ENCODE measurements at regions not wholly inside any gene's neighbourhood (a gene's known extent, or its start where the extent isn't known, plus 50 kb on each side); places are given as distances from the start of the nearest gene placed in this dataset.

DNA sequence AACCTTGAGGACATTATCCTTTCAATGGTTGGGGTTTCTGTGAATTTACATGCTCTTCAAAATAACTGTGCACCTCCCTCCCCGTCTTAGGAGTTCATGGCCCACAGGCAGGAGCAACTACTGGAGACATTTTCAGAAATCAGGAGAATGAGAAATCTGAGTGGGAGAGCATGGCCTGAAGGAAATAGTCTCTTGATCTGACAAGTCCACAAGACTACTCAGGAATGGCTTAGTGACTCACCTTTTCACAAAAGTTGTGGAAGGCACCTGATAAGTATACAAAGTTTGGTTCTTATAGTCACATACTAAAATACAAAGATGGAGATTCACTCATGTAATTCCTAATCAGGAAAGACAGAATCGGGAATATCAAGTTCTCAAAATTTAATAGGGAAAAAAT is 83.6 kb upstream of the NCKAP5 start:
- no peaks in the 10 kb centered on the region for H3K4me1 Mint-ChIP-seq
- H3K27ac Mint-ChIP-seq (ENCODE audit: low read depth), result no peak overlapping the region
- no peaks in the 10 kb centered on the region for H3K27me3 Mint-ChIP-seq
- H3K9me3 Mint-ChIP-seq, result peaks cover 7% of the 10 kb centered on the region
- H3K4me3 Mint-ChIP-seq, result no peak overlapping the region
- ATAC-seq (replicated peaks; ENCODE audit: extremely low read depth, poor library complexity, severe bottlenecking) (no peak), DNase-seq (ENCODE audit: low spot score in 2 of 2) (no peak)
- no peaks in the 10 kb centered on the region for H3K36me3 Mint-ChIP-seq (ENCODE audit: insufficient read depth)

DNA sequence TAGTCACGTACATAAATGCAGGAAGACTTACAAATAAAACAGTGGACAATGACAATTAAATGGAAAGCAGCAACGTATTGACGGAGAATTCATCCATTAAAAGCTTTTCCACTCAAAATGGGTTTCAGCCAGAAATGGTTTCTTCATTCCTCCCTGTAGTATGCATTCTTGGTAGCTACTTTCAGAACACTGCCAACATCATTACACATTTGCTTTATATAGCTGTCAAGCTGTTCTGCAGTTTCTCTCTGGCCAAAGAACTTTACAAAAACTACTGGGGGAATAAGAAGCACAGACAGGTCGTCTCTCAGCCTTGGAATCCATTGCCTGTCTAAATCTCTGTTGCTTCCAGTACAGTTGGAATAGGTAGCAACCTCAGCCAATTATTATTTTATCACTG is 84.1 kb upstream of the NCKAP5 start:
- Mint-ChIP-seq H3K27me3 (no peaks in the 10 kb centered on the region), H3K4me3 (no peak overlapping the region), H3K4me1 (no peaks in the 10 kb centered on the region), H3K36me3 (ENCODE audit: insufficient read depth) (no peaks in the 10 kb centered on the region), H3K9me3 (peaks cover 2% of the 10 kb centered on the region), H3K27ac (ENCODE audit: low read depth) (no peak overlapping the region)
- DNase-seq (ENCODE audit: low spot score in 2 of 2), result no peak
- ATAC-seq (replicated peaks; ENCODE audit: extremely low read depth, poor library complexity, severe bottlenecking), result no peak

DNA sequence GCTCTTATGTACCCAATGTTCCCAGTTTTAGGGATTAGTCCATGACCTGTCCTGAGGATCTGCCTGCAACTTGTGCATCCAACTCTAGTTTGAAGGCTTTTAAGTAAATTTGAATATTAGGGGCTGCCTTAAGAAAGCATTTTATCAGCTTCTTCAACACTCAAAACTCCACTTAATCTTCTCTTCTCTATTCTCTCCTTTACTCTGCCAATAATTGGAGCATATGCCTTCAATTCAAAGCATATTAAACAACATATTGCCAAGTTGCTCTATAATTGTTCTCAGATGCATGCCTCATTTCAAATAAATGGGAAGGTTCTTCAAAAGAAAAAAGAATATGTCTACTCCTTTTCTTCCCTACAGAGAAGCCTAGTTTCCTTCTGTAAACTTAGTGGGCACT is 84.8 kb upstream of the NCKAP5 start:
- Mint-ChIP-seq H3K9me3 (no peaks in the 10 kb centered on the region), H3K36me3 (ENCODE audit: insufficient read depth) (no peaks in the 10 kb centered on the region), H3K27ac (ENCODE audit: low read depth) (no peak overlapping the region), H3K4me3 (no peak overlapping the region), H3K27me3 (no peaks in the 10 kb centered on the region), H3K4me1 (no peaks in the 10 kb centered on the region)
- ATAC-seq (replicated peaks; ENCODE audit: extremely low read depth, poor library complexity, severe bottlenecking) (no peak), DNase-seq (ENCODE audit: low spot score in 2 of 2) (no peak)

DNA sequence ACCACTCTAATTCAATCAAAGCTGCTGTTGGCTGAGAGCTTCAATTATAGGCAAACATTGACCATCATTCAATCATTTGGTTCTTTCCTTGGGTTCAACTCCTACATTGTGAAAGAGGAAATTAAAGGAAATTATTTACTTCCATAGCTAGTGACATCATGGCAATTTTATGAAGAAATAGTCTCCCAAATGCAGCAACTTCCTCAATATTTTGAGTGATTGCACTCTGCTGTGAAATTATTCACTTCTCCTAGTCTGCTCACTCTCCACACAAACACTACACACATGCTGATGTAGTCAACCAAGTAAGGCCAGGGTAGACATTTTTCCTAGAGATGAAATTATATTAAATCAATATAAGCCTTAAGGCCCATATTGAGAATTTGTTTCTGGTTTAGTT is 86.7 kb upstream of the NCKAP5 start:
- H3K4me1 Mint-ChIP-seq, result no peaks in the 10 kb centered on the region
- H3K4me3 Mint-ChIP-seq, result no peak overlapping the region
- H3K27ac Mint-ChIP-seq (ENCODE audit: low read depth), result no peak overlapping the region
- H3K27me3 Mint-ChIP-seq, result no peaks in the 10 kb centered on the region
- no peaks in the 10 kb centered on the region for H3K9me3 Mint-ChIP-seq
- no peak for DNase-seq (ENCODE audit: low spot score in 2 of 2)
- no peak for ATAC-seq (replicated peaks; ENCODE audit: extremely low read depth, poor library complexity, severe bottlenecking)
- no peaks in the 10 kb centered on the region for H3K36me3 Mint-ChIP-seq (ENCODE audit: insufficient read depth)

DNA sequence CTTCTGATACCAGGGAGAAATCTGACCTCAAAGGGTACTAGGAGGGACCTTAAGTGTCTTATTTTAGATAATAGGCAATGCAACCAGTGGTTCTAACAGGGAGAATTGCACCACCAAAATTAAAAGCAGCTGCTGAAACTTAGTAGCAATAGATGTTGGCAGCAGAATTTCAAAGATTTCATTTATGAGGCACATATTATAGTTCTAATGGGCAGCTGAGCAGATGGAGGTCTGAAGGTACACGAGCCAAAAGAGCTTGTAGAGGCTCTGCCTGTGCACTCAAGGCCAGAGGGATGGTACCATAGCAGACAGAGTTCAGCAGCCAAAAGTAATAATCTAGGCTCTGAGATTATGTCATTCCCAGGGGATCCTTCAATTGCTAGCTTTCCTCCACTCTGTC is 87.3 kb upstream of the NCKAP5 start:
- Mint-ChIP-seq H3K36me3 (ENCODE audit: insufficient read depth) (no peaks in the 10 kb centered on the region), H3K4me1 (no peaks in the 10 kb centered on the region), H3K9me3 (no peaks in the 10 kb centered on the region), H3K4me3 (no peak overlapping the region), H3K27ac (ENCODE audit: low read depth) (no peak overlapping the region), H3K27me3 (no peaks in the 10 kb centered on the region)
- DNase-seq (ENCODE audit: low spot score in 2 of 2), result no peak
- ATAC-seq (replicated peaks; ENCODE audit: extremely low read depth, poor library complexity, severe bottlenecking), result no peak

DNA sequence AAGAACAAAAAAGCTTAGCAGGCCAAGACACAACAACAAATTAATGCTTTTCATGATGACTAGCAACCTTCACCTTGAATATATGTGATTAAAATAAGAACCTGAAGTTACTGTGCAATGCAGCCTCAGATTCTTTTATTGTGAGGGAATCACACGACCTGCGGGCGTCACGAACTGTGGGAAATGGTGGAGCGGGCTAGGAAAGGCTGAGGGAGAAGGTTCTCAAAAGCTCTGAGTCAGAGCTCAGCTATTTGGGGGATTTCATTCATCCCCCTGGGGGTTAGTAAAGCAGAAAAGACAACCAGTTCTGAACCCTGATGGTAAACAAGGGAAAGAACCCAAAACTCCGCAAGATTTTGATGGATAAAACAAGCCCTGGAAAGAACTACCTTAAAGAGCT is 89.3 kb upstream of the NCKAP5 start:
- Mint-ChIP-seq H3K27ac (ENCODE audit: low read depth) (no peak overlapping the region), H3K4me3 (no peak overlapping the region), H3K36me3 (ENCODE audit: insufficient read depth) (no peaks in the 10 kb centered on the region), H3K4me1 (no peaks in the 10 kb centered on the region), H3K9me3 (no peaks in the 10 kb centered on the region), H3K27me3 (no peaks in the 10 kb centered on the region)
- ATAC-seq (replicated peaks; ENCODE audit: extremely low read depth, poor library complexity, severe bottlenecking) (no peak), DNase-seq (ENCODE audit: low spot score in 2 of 2) (no peak)

DNA sequence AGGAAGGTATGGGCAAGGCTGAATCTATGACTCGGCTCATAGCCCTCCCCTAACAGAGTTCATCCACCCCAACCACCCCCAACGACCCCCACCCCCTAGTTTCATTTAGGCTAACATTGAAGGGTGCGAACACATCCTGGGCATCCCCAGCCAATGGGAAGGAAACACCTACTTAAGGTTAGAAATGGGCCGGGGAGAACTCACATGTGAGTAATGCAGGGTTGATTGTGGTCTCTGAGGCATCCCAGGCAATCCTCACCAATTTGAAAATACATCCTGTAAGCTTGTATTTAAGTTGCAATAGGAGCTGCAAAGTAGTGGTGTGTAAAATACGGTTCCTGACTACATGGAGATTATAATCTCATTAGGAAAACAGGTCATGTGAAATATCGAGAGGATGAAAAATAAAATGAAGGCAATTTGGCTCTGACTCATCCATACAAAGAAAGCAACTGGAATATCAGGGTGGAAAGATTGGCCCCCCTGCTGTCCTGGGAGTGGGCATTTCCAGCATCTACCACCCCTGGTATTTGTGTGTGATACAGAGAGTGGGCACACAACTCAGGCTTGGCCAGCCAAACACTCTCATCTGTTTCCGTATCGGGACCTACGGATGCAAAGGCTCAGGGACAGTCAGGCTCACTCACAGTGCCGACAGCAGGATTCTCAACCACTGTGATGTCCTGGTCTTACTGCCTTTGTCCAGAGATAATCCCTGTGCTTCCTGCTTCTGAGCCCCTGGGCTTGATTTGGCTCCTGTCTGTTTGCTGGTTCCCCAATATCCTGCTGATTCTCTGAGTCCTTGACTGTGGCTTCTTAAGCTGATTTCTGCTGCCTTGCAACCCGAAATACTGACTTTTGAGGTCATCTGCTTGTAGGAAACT is 90.0 kb upstream of the NCKAP5 start:
- Mint-ChIP-seq H3K27me3 (no peaks in the 10 kb centered on the region), H3K9me3 (no peaks in the 10 kb centered on the region), H3K27ac (ENCODE audit: low read depth) (no peak overlapping the region), H3K4me3 (no peak overlapping the region), H3K4me1 (no peaks in the 10 kb centered on the region), H3K36me3 (ENCODE audit: insufficient read depth) (no peaks in the 10 kb centered on the region)
- ATAC-seq (replicated peaks; ENCODE audit: extremely low read depth, poor library complexity, severe bottlenecking), result no peak
- DNase-seq (ENCODE audit: low spot score in 2 of 2), result no peak

DNA sequence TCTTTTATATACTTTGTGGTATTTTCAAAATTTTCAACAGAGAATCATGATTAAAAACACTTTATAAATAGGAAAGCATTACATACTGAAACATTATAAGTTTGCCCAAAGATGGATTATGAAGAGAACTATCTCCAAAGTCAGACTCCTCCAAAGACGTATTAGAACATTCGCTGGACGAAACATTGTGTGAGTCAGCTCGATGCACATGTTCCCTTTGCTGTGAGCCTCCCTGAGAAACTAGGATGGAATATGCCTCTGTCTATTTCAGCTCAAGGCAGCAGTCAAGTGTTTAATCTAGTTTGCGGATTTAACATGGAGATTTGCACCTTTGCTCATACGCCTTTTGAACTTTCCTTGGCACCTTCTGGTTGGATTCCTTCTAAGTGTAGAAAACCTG is 92.2 kb upstream of the NCKAP5 start:
- H3K4me3 Mint-ChIP-seq, result no peak overlapping the region
- H3K27me3 Mint-ChIP-seq, result no peaks in the 10 kb centered on the region
- H3K36me3 Mint-ChIP-seq (ENCODE audit: insufficient read depth), result no peaks in the 10 kb centered on the region
- ATAC-seq (replicated peaks; ENCODE audit: extremely low read depth, poor library complexity, severe bottlenecking) (no peak), DNase-seq (ENCODE audit: low spot score in 2 of 2) (no peak)
- H3K9me3 Mint-ChIP-seq, result no peaks in the 10 kb centered on the region
- H3K27ac Mint-ChIP-seq (ENCODE audit: low read depth), result no peak overlapping the region
- H3K4me1 Mint-ChIP-seq, result no peaks in the 10 kb centered on the region

DNA sequence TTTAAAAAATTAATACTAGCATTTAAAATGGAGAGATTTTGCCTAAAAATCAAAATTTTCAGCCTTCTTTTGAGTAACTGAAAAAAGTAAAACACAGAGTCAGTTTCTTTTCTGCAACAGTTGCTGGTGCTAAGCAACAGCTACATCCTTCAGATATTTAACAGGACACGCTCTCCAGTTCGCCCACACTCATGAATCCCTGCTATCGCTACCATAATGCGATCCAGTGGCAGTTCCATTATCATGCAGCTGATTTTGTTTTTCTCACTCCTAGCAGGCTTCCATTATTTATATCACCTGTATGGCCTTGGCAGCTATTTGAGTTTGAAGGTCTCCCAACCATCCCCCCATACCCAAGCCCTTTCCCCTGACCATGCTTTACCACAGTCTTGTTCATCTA is 93.1 kb upstream of the NCKAP5 start:
- H3K4me3 Mint-ChIP-seq, result no peak overlapping the region
- H3K27ac Mint-ChIP-seq (ENCODE audit: low read depth), result no peak overlapping the region
- H3K9me3 Mint-ChIP-seq, result no peaks in the 10 kb centered on the region
- H3K4me1 Mint-ChIP-seq, result no peaks in the 10 kb centered on the region
- DNase-seq (ENCODE audit: low spot score in 2 of 2) (no peak), ATAC-seq (replicated peaks; ENCODE audit: extremely low read depth, poor library complexity, severe bottlenecking) (no peak)
- no peaks in the 10 kb centered on the region for H3K27me3 Mint-ChIP-seq
- no peaks in the 10 kb centered on the region for H3K36me3 Mint-ChIP-seq (ENCODE audit: insufficient read depth)

DNA sequence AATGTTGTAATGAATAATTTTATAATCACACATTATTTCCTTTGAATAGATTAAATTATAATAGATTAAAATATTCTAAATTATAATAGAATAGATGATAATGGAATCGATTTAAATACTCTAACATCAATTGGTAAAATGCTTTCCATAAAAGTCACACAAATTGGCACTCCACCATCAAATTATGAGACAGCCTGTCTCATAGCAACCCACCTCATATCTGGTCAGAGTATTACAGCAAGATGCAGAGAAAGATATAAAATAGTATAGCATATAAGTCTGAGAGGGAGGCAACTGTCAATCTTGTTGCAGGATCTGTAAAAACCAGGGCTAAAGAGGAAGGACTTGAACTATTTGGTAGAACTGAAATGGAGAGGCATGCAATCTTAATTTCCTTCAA is 98.4 kb upstream of the NCKAP5 start:
- no peaks in the 10 kb centered on the region for H3K4me1 Mint-ChIP-seq
- no peaks in the 10 kb centered on the region for H3K36me3 Mint-ChIP-seq (ENCODE audit: insufficient read depth)
- DNase-seq (ENCODE audit: low spot score in 2 of 2) (no peak), ATAC-seq (replicated peaks; ENCODE audit: extremely low read depth, poor library complexity, severe bottlenecking) (no peak)
- H3K9me3 Mint-ChIP-seq, result peaks cover 17% of the 10 kb centered on the region
- H3K4me3 Mint-ChIP-seq, result no peak overlapping the region
- no peak overlapping the region for H3K27ac Mint-ChIP-seq (ENCODE audit: low read depth)
- H3K27me3 Mint-ChIP-seq, result no peaks in the 10 kb centered on the region

DNA sequence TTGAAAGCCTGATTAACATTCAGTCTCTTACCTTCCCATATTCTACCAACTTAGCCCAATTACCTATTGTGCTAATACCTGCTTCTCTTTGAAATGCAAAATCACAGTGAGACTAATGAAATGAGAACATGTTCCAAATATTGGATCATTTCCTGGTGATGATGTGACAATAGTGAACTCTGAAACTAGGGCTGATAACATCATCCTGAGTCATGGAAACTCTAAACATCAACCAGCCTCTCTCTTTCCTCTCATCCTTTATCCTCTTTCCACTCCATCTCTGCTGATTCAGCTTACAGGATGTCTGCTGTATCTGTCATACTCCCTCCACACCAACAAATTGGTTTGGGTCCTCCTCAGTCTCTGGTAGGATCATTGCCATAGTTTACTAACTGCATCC is 98.8 kb upstream of the NCKAP5 start:
- no peak overlapping the region for H3K27ac Mint-ChIP-seq (ENCODE audit: low read depth)
- H3K9me3 Mint-ChIP-seq, result peaks cover 21% of the 10 kb centered on the region
- no peak for ATAC-seq (replicated peaks; ENCODE audit: extremely low read depth, poor library complexity, severe bottlenecking)

DNA sequence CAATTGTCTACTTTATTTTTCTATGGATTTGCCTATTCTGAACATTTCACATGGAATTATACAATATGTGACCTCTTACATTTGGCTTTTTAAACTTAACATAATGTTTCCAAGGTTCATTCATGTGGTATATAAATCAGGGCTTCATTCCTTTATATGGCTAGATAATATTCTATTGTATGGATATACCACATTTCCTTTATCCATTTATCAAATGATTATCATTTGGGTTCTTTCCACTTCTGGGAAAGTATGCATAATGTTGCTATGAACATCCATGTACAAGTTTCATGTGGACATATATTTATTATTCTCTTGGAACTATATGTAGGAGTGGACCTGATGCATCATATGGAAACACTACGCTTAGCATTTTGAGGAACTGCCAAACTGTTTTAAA is 99.7 kb upstream of the NCKAP5 start:
- ATAC-seq (replicated peaks; ENCODE audit: extremely low read depth, poor library complexity, severe bottlenecking) (no peak), DNase-seq (ENCODE audit: low spot score in 2 of 2) (no peak)
- Mint-ChIP-seq H3K27me3 (no peaks in the 10 kb centered on the region), H3K4me1 (no peaks in the 10 kb centered on the region), H3K4me3 (no peak overlapping the region), H3K36me3 (ENCODE audit: insufficient read depth) (no peaks in the 10 kb centered on the region), H3K9me3 (peaks cover 22% of the 10 kb centered on the region), H3K27ac (ENCODE audit: low read depth) (no peak overlapping the region)

More for the DNA sequence above, 98.8 kb upstream of the NCKAP5 start:
- Mint-ChIP-seq H3K4me1 (no peaks in the 10 kb centered on the region), H3K4me3 (no peak overlapping the region), H3K27me3 (no peaks in the 10 kb centered on the region), H3K36me3 (ENCODE audit: insufficient read depth) (no peaks in the 10 kb centered on the region)
- no peak for DNase-seq (ENCODE audit: low spot score in 2 of 2)

DNA sequence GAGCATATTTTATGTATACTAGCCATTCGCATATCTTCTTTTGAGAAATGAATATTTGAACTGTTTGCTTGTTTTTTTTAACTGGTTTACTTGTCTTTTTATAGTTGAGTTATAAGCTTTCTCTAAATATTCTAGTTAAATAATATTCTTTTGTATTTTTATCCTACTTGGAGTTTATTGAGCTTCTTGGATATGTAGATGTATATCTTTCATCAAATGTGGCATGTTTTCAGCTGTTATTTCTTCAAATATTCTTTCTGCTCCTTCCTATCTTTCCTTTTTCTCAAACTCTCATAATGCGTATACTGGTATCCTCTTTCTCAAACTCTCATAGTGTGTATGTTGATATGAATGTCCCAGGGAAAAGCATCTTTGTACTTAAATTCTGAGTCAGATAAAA is 100.3 kb upstream of the NCKAP5 start:
- Mint-ChIP-seq H3K27ac (ENCODE audit: low read depth) (no peak overlapping the region), H3K27me3 (no peaks in the 10 kb centered on the region), H3K4me1 (no peaks in the 10 kb centered on the region), H3K9me3 (peaks cover 22% of the 10 kb centered on the region), H3K36me3 (ENCODE audit: insufficient read depth) (no peaks in the 10 kb centered on the region), H3K4me3 (no peak overlapping the region)
- DNase-seq (ENCODE audit: low spot score in 2 of 2) (no peak), ATAC-seq (replicated peaks; ENCODE audit: extremely low read depth, poor library complexity, severe bottlenecking) (no peak)

Measured in central memory CD8-positive, alpha-beta T cell (primary cell).